ENCODE measurements at regions not wholly inside any gene's neighbourhood (a gene's known extent, or its start where the extent isn't known, plus 50 kb on each side); places are given as distances from the start of the nearest gene placed in this dataset.

- TF ChIP-seq CTCF (IDR thresholded peaks at IDR 0.05) (no peak), EZH2 (IDR thresholded peaks at IDR 0.05) (no peak), EZH2phosphoT487 (IDR thresholded peaks at IDR 0.05) (no peak)
Measured at GRCh38 chr6:84553527-84553926, 210.9 kb downstream of the TBX18 start.

Measured in neural progenitor cell (in vitro differentiated cells).